Activated effector memory CD4-positive, alpha-beta T cell treated with anti-CD3 and anti-CD28 coated beads, Interleukin-2, amount 50 U/mL, for 16 hours (primary cell): ENCODE measurements at regions not wholly inside any gene's neighbourhood (a gene's known extent, or its start where the extent isn't known, plus 50 kb on each side); places are given as distances from the start of the nearest gene placed in this dataset.
A peak's percentile ranks its signal among the peaks of the same experiment; 100 is the strongest.

Source experiments
- DNase-seq: peaks from one replicate; pipeline ENCODE4 v3.0.0-alpha.2; 2020

DNA sequence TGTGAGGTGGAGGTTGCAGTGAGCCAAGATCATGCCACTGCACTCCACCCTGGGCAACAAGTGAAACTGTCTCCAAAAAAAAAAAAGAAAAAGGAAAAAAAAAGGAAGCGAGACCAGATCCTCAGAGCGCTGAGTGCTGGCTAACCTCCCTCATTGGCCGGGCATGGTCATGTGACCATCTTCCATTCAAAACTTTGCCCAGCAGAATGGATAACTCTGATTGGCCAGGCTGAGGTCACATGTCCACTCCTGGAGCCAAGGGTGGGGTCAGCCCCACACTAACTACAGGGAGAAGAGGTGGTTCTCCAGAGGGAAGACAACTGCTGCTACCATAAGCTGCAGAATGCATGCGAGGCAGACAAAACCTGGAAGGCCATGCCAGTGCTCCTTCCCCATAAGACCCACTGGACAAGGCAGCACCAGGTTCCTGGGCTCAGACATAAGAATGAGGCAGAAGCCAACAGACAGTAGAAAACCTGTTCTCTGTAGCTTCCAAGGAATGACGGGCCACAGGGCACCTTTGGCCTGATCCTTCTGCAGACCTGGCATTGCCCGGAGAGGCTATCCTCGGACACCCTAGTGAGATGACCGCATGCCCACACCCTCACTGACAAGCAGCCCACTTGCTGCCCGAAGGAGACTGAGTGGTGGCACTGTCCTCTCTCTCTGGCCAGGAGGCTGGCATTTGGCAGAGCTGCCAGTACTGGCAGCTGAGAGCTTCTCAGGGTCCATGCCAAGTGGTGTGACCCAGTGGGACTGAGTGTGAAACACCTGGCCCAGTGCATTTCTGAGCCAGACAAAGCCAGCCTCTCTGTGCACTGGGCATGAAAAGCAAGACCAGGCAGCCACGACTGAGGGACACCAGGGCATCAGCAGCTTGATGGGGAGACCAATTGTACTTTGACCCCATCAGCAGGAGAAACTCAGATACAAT, 311.9 kb upstream of the SULF2 start:
- peak; percentile 50 for DNase-seq

DNA sequence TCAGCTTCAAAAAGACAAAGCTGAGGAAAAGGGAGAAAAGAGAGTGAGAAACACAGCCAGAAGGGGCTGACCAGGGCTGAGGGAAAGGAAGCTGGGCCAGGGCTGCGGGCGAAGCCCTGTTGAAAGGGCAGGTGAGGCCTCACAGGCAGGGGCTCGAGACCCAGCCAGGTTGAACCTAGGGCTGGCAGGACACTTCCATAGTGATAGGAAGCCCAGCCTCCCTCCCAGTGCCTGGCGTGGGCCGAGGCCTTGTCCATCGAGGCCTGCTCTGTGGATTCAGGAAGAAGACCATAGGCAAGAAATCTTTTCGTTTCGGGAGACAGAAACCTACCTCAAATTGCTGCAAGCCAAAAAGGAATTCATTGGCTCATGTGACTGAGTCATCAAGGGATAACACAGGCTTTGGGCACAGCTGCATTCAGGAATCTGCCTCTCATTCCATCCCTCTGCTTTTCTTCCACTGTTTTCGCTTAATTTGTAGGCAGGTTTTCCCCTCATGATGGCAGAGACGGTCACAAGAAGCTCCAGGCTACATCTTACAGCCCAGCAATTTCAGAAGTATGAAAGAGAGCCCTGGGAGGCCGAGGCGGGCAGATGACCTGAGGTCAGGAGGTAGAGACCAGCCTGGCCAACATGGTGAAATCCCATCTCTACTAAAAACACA, 311.1 kb upstream of the SULF2 start:
- DNase-seq = peak; percentile 12

DNA sequence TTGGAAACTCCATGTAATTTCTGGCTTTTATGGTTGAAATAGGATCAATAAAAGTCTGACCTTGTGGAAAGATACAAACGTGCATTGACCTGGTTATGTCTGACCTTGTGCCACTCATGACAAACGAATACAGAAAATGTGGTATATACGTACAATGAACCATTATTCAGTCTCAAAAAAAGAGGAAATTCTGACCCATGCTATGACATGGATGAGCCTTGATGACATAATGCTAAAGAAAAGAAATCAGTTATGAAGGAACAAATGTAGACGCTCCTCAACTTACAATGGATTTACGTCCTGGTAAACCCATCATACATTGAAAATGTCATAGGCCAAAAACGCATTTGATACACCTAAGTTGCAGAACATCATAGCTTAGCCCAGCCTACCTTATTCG, 309.7 kb upstream of the SULF2 start:
- DNase-seq = no peak

DNA sequence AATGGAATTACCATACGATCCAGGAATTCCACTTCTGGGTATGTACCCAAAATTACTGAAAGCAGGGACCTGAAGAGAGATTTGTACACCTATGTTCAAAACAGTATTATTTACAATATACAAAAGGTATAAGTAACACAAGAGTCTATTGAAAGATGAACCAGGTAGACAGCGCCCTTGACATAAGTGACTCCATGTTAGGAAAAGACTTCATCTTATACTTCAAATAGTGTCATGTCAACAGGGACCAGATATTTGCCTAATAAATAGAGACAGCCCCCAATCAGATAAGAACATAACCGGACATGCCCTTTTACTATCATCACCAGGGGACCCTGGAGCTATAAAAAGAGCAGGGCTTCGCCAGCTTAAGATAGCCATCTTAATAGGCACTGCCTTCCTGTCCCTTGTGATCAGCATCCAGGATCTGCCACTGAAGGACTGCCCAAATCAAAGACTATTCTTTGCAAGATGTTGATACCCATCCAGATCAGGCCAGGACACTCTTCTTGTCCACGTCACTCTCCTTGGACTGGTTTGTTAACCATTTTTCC, 309.0 kb upstream of the SULF2 start:
- no peak for DNase-seq

DNA sequence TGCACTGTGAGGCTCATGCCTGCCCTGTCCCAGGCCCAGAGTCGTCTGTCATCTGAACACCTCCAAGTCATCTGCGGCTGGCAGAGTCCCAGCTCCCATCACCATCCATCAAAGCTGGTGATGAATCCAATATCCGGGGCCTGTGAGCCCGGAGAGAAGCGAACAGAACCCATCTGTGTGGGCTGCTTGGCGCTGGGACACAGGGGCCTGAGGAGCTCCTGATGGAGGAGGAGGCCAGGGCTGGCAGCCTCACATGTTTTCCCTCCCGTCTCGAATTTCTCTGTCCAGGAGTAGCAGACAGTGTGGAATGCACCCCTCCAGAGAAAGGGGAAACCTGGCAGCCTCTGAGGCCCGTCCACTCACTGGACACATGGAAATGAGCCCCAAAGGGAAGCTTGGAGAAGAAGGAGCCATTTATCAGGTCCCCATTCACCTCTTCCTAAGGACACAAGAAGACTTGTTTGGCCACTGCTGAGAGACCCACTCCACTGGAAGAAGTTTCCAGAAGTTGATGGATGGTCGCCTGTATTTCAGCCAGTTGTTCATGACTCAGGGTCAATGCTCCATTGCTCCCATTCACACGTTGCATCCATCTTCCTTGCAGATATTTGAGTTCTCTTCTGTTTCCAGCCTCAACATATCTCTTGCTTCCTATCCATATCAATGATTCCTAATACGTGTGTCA, 307.5 kb upstream of the SULF2 start:
- peak; percentile 9 for DNase-seq

DNA sequence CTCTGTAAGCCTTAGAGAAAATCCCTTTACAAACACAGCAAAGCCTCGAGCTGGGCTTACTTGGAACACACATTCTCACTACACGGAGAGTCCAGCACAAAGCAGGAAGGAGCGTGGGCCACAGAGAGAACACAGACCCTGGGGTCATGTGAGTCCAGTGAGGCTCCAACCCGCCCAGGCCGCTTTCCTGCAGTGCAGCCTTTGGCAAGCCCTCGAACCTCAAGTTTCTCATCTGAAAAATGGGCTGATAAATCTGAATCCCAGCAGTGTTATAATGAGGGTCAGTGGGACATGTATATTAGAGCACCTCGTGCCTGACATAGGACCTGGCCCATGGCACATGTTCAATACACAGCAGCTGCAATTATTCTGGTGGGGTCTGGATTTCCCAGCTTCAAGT, 305.5 kb upstream of the SULF2 start:
- no peak for DNase-seq

DNA sequence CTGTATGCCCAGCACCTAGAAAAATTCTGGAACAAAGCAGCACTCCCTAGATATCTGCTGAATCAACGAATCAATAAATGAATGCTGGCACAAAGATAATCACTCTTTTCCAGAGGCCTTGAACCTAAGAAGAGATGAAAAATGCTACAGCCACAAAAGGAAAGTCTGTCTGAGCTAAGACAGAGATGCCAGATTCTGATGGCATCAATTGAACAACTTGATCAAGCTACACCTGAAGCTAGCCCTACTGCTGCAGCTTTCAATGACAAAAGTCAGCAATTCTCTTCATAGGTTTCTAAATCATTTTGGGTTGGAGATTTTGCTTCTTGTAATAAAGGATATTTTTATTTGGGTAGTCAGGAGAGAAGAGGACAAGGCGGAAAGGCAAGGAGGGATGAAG, 305.0 kb upstream of the SULF2 start:
- DNase-seq = no peak

DNA sequence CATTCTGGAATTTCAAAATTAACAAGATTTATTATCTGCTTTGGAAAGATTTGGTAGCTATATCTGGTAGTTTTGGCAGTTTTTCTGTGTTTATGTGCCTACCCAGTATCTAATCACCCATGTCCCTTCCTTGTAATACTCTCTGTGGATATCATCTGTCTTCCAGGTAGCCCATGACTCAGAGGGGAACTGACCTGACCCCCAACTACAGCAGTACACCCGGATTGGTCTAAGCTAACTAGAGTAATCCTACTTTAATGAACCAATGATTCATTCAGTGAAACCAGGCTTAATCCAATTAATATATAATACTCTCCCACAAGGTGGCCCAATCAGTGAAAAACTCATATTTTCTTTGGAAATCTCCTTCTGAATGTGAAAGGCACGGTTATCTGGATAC, 295.3 kb upstream of the SULF2 start:
- no peak for DNase-seq

DNA sequence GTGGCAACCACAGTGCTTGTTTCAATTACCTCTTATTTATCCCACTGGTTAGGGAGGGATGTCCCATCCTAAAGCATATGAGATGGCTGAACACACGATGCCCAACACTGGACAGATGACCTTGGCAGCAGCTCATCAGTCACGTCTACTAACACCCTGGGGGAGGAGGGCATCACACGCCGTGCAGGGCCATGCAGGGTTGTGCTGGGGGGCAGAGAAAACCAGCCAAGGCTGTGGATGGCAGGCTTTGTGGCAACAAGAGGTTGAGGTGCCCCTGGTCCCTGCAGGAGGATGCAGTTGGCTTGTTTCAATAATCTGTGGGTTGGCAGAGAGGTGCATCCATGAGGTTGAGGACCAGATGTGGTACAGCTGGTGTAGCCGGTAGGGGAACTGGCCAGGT, 293.7 kb upstream of the SULF2 start:
- DNase-seq = no peak

DNA sequence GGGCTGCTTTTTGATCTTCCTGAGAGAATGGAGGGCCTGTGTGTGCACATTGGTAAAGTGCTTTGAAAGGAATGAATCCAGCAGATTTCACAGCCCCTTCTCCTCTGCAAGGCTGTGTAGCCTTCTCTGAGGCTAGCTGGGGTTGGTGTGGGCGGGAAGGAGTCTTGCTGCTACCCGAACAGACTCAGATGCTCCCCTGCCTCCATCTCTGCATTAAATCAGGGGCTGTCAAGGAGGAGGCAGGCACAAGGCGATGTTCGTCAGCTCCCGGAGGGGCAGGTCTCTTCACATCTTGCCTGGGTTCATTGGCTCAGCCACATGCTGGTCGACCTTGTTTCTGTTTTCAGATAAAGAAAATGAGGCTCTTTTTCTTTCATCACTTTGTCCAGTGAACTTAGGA, 291.5 kb upstream of the SULF2 start:
- DNase-seq = no peak

DNA sequence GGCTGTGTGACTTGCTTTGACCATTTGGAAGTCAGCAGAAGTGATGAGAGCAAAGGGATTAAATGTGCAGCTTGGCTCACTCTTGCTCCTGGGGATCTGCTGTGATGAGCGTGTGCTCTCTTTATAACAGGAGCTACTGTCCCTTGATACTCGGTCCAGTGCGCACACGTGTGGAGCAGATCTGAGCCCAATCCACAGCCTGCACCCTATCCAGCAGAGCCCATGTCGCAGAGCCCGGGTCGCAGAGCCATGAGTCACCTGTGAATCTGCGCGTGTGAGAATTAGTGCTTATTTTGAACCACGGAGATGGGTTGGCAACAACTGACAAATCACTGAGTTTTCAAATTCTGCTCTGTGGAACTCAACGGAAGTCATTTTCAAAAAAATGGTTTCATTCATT, 291.0 kb upstream of the SULF2 start:
- DNase-seq = no peak

DNA sequence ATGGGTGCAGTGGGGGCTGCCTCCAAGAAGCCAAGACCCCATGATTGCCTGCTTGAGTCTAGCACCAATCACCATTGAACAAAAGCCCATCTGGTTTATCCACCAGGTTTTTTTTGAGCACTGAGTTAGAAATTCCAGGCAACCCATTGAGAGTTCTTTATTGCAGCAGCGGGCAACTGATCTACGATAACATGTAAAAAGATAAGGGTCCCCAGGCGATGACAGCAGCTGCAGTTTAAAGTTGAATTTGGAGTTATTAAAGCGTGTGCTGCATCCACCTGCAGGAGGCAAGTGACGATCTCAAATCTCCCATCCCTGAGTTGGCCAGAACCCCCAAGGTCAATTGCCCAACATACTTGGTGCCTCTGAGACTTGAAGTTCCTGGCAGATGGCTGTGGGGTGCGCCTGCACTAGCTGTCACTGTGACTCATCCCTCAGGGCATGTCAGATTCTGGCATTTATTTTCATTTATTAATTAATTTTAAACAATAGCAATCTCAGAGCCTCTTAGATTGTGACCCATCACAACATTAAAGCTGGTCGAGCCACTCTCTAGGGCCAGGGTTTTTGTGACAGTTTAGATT, 290.4 kb upstream of the SULF2 start:
- no peak for DNase-seq

DNA sequence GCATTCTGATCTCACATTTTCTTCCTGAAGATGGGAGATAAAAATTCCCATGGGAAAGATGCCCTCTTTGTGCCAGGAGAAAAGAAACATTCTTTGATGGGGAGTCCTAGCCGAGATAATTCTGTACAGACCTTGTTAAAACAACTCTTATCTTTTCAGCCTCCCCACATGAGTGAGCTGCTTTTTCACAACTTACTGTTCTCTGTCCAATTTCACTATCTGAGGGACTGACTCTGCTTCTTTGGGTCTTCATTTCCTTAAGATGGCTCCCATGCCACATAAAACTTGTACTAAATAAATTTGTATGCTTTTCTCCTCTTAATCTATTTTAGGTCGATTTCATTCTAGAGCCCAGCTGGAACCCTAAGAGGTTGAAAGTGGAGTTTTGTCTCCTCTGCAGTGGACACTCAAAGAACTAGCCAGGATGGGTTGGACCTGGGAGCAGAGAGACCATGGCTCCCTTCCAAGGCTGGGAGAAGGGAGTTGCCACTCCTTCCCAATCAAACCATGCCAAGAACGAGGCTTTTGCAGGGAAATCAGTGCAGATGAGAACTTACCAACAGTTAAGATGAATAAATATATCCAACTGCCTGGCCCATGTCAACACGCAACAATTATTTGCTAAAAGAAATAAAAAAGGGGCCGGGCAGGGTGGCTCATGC, 285.8 kb upstream of the SULF2 start:
- no peak for DNase-seq

DNA sequence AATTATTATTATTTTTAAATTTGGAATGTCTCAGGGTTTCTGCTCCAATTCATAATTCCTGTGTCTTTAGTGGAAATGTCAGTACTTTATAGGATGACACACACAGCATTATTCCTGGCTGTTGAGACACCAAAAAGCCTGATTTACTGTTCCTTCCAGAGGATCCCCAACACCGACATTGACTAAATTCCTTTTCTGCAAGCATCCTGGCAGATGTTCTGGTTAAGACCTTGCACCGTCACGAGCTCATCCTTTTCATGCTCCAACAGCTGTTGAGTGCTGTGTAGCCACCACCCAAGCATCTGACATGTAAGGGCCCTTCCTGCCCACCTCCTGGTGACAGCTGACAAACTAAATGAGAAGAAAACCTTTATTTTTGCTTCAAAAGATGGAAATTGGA, 284.3 kb upstream of the SULF2 start:
- DNase-seq = no peak

DNA sequence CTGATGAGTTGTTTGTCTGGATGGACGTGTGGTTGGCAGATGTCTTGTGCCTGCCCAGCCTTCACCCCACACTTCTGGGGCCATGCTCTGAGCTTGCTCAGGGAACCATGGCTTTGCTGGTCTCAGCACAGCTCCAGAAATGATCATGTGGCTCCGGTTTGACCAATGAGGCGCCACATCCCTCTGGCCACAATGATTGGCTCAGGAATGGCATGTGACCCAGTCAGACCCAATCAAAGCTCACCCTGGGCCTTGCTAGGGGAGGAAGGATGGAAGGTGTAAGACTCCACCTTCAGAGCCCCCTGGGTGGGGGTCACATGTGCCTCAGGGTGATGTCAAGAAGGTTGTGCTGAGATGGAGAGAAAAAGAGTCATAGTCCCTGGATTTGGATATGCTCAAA, 281.6 kb upstream of the SULF2 start:
- DNase-seq = no peak

DNA sequence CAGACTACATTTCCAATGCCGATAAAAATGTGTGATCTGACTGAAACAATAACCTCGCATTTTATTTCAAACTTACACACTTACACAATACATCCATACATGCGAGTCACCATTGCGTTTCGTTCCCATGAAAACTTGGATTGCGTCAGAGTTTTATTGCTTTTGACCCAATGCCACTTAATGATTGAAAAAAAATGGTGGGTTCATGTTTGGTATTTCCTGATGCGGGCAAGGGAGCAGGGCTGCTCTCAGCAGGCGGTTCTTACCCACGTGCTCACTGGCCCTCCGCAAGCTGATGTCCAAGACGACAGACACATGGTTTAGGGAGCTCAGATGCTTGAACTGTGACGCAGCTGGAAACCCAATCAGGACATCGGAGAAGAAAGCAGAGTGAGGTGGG, 281.0 kb upstream of the SULF2 start:
- no peak for DNase-seq

DNA sequence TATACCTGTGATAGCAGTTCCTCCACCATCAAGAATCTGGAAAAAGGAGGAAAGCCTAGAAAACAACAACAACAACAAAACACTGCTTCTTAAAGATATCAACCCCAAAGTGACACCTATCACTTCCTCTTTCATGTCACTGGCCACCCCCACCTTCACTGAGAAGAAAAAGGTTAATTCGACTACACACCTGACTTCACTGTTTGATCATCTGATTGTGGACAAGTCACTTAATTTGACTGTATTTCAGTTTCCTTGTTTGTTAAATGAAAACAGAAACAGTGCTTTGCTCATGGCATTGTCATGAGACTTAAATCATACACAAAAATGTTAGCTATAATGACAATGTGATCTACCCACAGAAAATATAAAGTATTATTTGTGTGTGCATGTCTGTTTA, 280.6 kb upstream of the SULF2 start:
- DNase-seq = no peak

DNA sequence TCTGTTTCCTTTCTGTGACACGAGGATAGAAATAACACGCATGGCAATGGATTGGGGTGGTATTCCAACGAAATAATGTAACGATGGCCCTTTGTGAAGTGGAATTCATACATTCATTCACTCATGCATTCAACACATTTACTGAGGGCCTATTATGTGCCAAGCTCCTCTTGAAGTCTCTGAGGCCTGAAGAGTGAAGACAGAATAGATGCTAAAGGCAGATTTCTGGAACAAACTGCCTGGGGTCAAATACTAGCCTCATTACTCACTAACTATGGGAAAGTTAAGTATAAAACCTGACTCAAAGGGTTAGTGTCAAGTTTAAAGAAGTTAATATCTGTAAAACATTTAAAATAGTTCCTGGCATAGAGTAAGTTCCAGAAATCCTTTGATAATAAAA, 279.6 kb upstream of the SULF2 start:
- no peak for DNase-seq

DNA sequence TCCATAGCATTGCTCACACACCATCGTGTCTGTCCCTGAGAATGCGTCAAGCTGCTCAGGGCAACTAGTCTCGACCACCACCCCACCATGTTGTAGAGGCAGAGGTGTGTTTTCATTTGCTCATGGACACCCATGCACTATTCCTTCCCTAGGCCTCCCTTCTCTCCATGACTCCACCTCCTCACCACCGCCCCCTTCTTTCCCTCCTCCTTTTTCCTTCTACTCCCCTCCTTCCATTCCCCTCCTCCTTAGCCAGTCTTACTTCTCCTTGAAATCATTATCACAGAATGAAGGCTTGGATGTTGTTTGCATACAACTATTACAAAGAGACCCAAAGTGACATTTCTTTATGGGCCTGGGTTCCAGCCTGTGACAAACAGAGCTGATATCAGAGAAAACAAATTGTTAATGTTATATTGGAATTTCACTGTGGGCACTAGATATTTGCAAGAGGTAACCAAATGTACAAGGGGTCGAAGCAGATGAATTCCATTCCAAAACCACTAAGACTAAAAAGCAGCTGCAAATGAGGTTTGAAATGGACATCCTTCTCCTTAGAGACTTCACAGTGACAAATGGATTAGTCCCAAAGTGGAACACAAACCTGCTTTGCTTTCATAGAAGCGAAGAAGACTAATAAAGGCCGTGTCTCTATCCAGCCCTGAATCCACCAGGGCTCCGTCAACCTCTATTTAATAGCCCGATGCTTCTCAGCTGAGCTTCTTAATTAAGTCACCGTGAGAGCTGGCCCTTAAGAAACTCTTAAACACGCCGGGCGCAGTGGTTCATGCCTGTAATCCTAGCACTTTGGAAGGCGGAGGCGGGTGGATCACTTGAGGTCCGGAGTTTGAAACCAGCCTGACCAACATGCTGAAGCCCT, 275.8 kb upstream of the SULF2 start:
- no peak for DNase-seq

DNA sequence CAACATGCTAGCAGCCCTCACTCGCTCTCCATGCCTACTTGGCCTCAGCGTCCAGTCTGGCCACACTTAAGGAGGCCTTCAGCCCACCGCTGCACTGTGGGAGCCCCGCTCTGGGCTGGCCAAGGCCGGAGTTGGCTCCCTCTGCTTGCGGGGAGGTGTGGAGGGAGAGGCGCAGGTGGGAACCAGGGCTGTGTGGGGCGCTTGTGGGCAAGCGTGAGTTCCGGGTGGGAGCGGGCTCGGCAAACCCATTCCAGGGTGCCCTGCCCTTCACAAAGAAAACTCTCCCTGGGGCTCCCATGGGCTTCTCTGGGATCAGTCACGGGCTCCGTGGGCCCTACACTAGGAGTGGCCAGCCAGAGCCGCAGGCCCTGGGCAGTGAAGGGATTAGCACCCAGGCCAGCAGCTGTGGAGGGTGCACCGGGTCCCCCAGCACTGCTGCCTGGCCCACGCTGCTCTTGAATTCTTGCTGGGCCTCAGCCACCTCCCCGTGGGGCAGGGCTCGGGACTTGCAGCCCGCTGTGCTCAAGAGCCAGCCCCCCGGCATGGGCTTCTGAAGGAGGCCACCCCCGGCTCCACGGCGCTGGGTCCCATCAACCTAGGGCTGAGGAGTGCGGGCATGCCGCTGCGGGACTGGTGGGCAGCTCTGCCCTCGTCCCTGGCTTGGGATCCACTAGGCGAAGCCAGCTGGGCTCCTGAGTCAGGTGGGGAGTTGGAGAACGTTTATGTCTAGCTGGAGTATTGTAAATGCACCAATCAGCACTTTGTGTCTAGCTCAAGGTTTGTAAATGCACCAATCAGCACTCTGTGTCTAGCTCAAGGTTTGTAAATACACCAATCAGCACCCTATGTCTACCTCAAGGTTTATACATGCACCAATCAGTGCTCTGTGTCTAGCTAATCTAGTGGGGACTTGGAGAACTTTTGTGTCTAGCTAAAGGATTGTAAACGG, 273.6 kb upstream of the SULF2 start:
- no peak for DNase-seq
